Transverse colon (tissue), 4 donors: ENCODE measurements at regions not wholly inside any gene's neighbourhood (a gene's known extent, or its start where the extent isn't known, plus 50 kb on each side); places are given as distances from the start of the nearest gene placed in this dataset.

Source experiments
- DNase-seq: peaks from one replicate; pipeline ENCODE4 v3.0.0-alpha.2; 2019
- H3K27ac ChIP-seq, 4 donors: fragments of 200-600 bp; sonication (generic); 2 replicates each; pipeline ENCODE4 v1.5.1; 2016 to 2018; ENCODE audit warnings: inconsistent platforms in 4 of 4
- H3K27me3 ChIP-seq: fragments of 200-600 bp; sonication (generic); 2 replicates; pipeline ENCODE4 v1.5.1; 2017; ENCODE audit warnings: inconsistent platforms
- H3K36me3 ChIP-seq, 4 donors: fragments of 200-600 bp; sonication (generic); 2 replicates each; pipeline ENCODE4 v1.5.1; 2017 to 2019; ENCODE audit warnings: inconsistent platforms in 4 of 4
- H3K4me1 ChIP-seq, 4 donors: fragments of 200-600 bp; sonication (generic); 2 replicates each; pipeline ENCODE4 v1.5.1; 2017 to 2020; ENCODE audit warnings: inconsistent platforms in 4 of 4
- H3K4me3 ChIP-seq, 4 donors: fragments of 200-600 bp; sonication (generic); 1 replicate in 1 of 4; 2 replicates in 3 of 4; pipeline versions ENCODE4 v1.5.1 to v1.6.1; 2017 to 2019; ENCODE audit warnings: inconsistent platforms in 4 of 4
- H3K9me3 ChIP-seq, 2 donors: fragments of 200-600 bp; sonication (generic); 2 replicates each; pipeline ENCODE4 v1.5.1; 2017 to 2019; ENCODE audit warnings: inconsistent platforms in 2 of 2
- CTCF ChIP-seq, 5 experiments: fragments of 200-600 bp in 3 of 5; fragments of 450-650 bp in 2 of 5; sonication (generic) in 3 of 5; IDR thresholded peaks; 1 replicate in 2 of 5; 2 replicates in 3 of 5; pipeline ENCODE4 v1.5.1; 2016 to 2017; ENCODE audit warnings: antibody characterized with exemption in 5 of 5, inconsistent platforms in 3 of 5, mild to moderate bottlenecking in 2 of 5, moderate library complexity in 1 of 5
- EP300 ChIP-seq: sonication (generic); formaldehyde crosslinking; IDR thresholded peaks from one replicate; pipeline ENCODE4 v1.6.1; 2017; ENCODE audit warnings: antibody characterized with exemption, low read depth
- POLR2A ChIP-seq: fragments of 450-650 bp; IDR thresholded peaks from one replicate; pipeline ENCODE4 v1.6.1; 2016; ENCODE audit warnings: antibody characterized with exemption, mild to moderate bottlenecking, moderate library complexity
- POLR2AphosphoS5 ChIP-seq, 3 donors: sonication (generic); formaldehyde crosslinking; IDR thresholded peaks; one replicate each; pipeline ENCODE4 v1.6.1; 2016; ENCODE audit warnings: antibody characterized with exemption in 3 of 3
- whole genome bisulfite sequencing, 2 donors: methylation state at CpG; one replicate each; pipeline ENCODE4 v1.1.5; 2018; ENCODE audit warnings: low coverage in 1 of 2; 5-methylcytosine and 5-hydroxymethylcytosine counted together
- in situ Hi-C, 4 donors: fragments of 200-750 bp; cut with MboI; loops; one replicate each; pipeline versions ENCODE4 v1.15.0 to v1.15.1; 2017; ENCODE audit warnings: low sequenced_read_pairs in 3 of 4, low pct_ligation_motif_present in 1 of 4, low pct_unique_long_range_greater_than_20kb in 1 of 4
- intact Hi-C: fragments of 100-400 bp; cut with DNase I; formaldehyde crosslinking; loops from one replicate; pipeline ENCODE4 v1.15.1; 2023; ENCODE audit warnings: low total_unique reads

DNA sequence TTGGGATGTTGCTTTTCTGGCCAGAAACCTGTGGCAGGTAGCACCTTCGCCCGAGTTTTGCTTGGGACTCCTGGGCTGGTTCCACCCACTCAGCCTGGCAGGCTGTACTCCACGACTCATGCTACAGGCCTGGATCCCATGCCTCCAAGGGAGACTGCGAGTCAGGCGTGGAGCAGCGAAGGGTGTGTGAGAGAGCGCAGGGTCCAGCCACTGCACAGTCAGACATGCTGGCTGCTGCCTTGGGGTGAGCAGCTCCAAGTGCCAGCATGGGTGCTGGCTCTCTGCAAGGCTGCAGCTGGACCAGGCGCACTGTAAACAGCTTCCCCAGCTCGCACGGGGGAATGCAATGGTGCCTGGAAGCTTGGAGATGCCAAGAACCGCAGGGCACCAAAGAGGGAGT, 249.6 kb upstream of the EDIL3 start:
- no peak for DNase-seq
- H3K36me3 ChIP-seq, result no peaks in the 10 kb centered on the region
- H3K4me3 ChIP-seq, result no peak overlapping the region
- intact Hi-C loops (no loop called here), in situ Hi-C loops (no loop called here)
- H3K4me1 ChIP-seq, result no peaks in the 10 kb centered on the region
- TF ChIP-seq POLR2A (no peak), CTCF (IDR thresholded peaks at IDR 0.05) (no peak), EP300 (no peak), POLR2AphosphoS5 (IDR thresholded peaks at IDR 0.05) (no peak)
- H3K9me3 ChIP-seq, result no peaks in the 10 kb centered on the region
- H3K27ac ChIP-seq, result no peak overlapping the region
- no peaks in the 10 kb centered on the region for H3K27me3 ChIP-seq
- WGBS, 2 donors, result 90% methylated on average over 11 of the region's 11 CpGs; no CpG with 5 or more reads in 1 of the 2 donors

GRCh38 chr5:84632418-84632817, 247.7 kb upstream of the EDIL3 start:
- Histone ChIP-seq H3K36me3 (no peaks in the 10 kb centered on the region), H3K9me3 (no peaks in the 10 kb centered on the region), H3K4me1 (no peaks in the 10 kb centered on the region), H3K27ac (no peak overlapping the region), H3K27me3 (no peaks in the 10 kb centered on the region), H3K4me3 (no peak overlapping the region)
- DNase-seq, result no peak
- TF ChIP-seq POLR2AphosphoS5 (IDR thresholded peaks at IDR 0.05) (no peak), CTCF (IDR thresholded peaks at IDR 0.05) (no peak), EP300 (no peak), POLR2A (no peak)
- intact Hi-C loops, result no loop called here
- in situ Hi-C loops, result no loop called here
- WGBS, 2 donors, result 75 to 78% methylated on average over 3 of the region's 3 CpGs

GRCh38 chr5:84628918-84629317, 244.2 kb upstream of the EDIL3 start:
- in situ Hi-C loops (no loop called here), intact Hi-C loops (no loop called here)
- H3K36me3 ChIP-seq, result no peaks in the 10 kb centered on the region
- H3K27ac ChIP-seq, result no peak overlapping the region
- DNase-seq, result no peak
- no peaks in the 10 kb centered on the region for H3K27me3 ChIP-seq
- no peak overlapping the region for H3K4me3 ChIP-seq
- no peaks in the 10 kb centered on the region for H3K4me1 ChIP-seq
- no peaks in the 10 kb centered on the region for H3K9me3 ChIP-seq
- TF ChIP-seq CTCF (IDR thresholded peaks at IDR 0.05) (no peak), EP300 (no peak), POLR2AphosphoS5 (IDR thresholded peaks at IDR 0.05) (no peak), POLR2A (no peak)
- WGBS, 2 donors, result 71 to 86% methylated on average over 2 of the region's 2 CpGs

- DNase-seq, result no peak
- in situ Hi-C loops, result no loop called here
- TF ChIP-seq POLR2AphosphoS5 (IDR thresholded peaks at IDR 0.05) (no peak), CTCF (IDR thresholded peaks at IDR 0.05) (no peak), POLR2A (no peak), EP300 (no peak)
Measured at GRCh38 chr5:84623019-84623418, 238.3 kb upstream of the EDIL3 start.

More at GRCh38 chr5:84623019-84623418, 238.3 kb upstream of the EDIL3 start:
- intact Hi-C loops, result no loop called here
- 32 to 47% methylated on average over 2 of the region's 2 CpGs for WGBS, 2 donors
- H3K27me3 ChIP-seq, result no peaks in the 10 kb centered on the region
- no peaks in the 10 kb centered on the region for H3K4me1 ChIP-seq
- H3K4me3 ChIP-seq, result no peak overlapping the region
- H3K36me3 ChIP-seq, result no peaks in the 10 kb centered on the region
- H3K27ac ChIP-seq, result no peak overlapping the region
- no peaks in the 10 kb centered on the region for H3K9me3 ChIP-seq
